GM19438 (cell line): ENCODE measurements at regions not wholly inside any gene's neighbourhood (a gene's known extent, or its start where the extent isn't known, plus 50 kb on each side); places are given as distances from the start of the nearest gene placed in this dataset.
A peak's percentile ranks its signal among the peaks of the same experiment; 100 is the strongest.

Experiments
- ATAC-seq: cut with Tn5 transposase; IDR thresholded peaks from one replicate; pipeline ENCODE4 v1.9.1; 2021; ENCODE audit warnings: low read depth; ENCODE audit not compliant: unreplicated experiment

DNA sequence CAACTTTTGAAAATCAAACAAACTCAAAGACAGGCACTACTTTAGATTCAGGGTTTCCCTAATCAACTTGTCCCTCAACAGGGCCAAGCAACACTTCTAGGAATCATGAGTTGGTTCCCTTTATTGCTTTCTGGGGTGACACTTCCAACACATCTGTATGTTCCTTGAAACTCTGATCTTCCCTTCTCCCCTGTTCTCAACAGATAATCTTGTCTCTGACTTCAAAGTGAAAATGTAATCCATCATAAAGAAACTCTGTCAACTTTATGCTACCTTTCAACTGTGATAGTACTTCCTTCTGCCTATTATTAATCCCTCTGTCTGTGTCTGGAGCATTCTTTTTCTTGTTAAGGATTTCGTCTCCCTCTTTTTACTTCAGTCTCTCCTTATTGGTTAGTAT is 250.1 kb upstream of the MEF2C start:
- no peak for ATAC-seq

DNA sequence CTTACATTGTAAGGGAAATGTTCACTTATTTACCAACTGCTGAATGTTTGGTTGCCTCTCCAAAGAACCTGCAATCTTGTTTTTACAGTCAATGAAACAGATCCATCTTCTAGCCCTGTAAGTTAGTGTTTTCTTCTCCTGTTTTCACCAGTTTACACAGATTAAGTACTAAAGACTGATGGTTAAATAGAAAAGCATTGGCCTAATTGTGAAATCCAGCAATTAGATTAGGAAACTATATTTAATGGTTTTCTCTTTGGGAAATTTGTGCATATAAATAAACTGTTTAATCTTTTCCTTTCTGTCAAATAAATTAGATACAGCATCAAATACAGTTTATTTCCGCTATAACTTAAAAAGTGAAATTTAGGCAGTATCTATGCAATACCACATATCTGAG is 247.9 kb upstream of the MEF2C start:
- ATAC-seq: no peak

DNA sequence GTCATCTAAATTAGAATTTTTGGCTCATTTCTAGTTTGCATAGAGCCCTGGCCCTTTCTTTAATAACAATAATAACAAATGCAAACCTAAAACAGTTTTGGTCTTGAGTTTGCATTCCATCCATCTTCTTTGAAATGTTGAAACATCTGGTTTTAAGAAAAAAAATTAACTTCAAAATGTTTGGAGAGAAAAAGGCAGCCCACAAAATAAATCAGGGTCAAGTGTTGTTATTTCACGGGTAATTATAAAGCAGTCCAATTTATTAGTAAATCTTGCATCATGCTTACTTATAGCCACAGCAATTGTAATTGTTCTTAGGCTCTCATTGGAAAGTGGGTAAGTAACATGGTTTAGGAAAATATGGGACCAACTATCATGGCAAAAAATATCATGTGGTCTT is 247.0 kb upstream of the MEF2C start:
- ATAC-seq: no peak

DNA sequence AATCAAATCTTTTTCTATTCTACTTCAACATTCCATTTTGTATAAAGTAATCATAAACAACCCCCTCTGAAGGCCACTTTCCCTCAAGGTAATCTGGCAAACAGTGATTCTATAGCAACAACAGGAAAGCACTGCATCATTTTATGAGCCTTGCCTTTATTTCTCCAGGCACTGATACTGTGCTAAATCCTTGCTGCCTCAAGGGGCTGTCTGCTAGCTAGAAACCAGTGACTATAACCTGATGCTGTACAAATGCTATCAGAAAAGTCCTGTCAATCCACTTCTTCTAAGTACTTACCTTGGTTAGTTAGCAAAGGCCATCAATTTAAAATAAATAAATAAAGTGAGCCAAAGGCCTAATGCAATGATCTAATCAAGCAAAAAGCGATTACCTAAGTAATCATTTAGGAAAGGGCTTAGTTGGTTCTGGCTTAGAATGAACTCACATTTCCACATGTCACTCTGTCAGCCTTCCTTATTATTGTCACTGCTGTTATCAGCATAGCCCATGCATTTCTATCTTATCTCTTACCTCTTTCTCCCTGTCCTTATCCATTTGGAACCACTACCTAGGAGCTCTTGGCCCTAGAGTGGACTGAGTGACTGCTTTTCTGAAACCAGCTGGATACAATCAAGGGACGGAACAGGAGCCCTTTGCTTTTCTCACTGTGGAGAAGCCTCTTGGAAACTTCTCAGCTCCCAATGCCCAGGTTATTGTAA is 246.1 kb upstream of the MEF2C start:
- no peak for ATAC-seq

DNA sequence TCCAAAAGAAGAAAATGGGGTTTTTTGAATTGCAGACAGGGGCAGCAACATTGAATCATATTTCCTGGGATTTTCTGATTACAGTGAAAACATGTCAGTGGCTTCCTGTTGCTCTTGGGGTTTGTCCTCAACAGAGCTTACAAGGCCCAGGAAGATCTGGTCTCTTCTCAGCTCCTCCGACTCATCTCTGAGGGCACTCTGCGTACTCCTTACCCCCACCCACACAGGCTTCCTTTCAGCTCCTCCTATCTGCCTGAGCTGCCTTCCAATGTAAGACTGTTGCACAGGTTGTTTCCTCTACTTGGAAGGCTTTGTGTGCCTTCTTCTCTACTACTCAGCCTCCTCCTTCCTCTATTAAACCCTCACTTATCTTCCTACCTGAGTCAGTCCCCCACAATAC is 245.1 kb upstream of the MEF2C start:
- no peak for ATAC-seq

DNA sequence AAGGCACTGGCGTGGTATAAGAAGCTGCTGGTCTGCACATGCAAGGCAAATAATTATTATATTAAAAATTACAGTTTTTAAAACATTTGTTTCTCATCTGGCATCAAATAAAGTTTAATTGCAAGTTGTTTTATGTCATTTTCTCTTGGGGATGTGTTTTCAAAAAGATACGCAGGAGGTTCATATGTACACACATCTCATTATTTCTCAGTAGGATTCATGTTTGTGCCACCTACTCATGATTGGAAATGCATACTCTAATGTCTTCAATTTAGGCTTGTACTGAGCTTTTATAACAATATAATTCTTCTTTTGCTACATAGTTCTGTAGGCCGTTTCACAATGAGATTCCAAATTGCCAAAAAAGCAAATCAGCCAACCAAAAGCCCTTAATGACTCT is 244.2 kb upstream of the MEF2C start:
- no peak for ATAC-seq

DNA sequence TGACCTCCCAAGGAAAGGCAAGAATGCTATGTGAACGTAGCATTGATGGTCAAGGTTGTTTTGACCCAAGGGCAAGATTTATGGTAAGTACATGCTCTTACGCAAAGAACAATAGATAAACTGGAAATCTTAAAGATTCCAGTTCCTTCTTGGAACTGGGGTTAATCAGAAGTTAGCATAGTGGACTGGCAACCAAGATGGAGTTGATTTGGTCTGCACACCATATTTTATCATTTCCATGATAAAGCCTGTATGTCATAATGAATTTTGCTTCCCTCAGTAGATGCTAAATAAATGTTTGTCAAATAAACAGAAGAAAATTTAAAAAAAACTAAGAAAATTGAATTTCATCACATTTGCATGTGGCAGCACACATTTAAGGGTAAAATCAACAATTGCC is 242.4 kb upstream of the MEF2C start:
- no peak for ATAC-seq

DNA sequence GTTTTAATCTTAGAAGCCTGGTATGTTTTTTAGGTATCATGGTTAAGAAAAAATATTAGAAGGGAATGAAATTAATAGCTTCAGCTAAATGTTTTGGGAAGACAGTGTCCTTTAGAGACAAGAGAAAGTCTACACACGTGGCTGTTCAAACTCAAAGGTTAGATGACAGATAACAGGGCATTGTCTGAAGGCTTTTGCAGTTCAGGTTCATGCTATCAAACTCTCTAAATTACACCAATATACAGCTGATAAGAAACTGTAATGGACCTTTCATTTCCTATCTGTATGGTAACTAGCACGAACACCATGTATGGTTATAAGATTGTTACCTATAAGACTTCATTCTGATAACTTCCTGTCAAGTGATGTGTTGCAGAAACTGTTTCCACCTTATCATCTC is 240.6 kb upstream of the MEF2C start:
- no peak for ATAC-seq

DNA sequence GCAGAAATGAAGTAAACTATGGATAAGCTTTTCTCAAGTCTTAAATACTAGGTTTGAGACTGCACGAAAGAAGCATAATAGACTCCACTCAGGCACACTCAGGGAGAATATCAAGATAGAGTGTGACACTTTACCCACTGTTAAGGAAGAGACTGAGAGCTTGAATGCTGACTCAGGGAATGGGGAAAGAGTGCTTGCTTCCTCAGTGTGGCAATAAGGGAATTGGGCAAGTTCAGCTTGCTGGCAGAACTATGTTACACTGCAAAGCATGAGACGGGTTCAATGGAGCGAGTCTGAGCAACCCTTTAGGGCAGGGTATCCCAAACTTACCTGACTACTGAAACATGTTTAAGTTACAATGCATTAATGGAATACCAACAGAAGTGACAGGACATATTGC is 237.7 kb upstream of the MEF2C start:
- no peak for ATAC-seq

DNA sequence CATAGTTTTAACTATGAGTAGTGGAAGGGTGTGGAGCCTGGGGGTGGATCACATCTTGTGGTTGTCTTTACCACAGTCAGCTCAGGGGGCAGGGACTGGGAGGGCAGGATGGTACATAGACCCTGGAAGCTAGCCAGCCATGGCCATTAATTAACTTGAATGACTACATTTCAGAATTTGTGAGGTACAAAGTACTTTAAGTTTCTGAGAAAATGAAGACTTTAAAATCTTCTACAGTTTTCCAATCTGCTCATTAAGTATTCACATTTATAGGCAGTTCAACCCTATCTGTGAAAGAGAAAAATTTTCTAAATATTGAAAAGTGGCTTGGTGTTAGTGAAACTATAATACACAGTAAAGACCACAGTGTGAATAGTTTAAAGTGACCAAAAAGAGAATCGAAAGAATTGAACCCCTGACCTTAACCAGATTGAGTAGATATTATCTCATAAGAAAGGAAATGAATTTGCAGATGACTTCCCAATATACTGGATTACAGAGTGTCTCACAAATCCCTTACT is 234.2 kb upstream of the MEF2C start:
- peak; percentile 95 for ATAC-seq

DNA sequence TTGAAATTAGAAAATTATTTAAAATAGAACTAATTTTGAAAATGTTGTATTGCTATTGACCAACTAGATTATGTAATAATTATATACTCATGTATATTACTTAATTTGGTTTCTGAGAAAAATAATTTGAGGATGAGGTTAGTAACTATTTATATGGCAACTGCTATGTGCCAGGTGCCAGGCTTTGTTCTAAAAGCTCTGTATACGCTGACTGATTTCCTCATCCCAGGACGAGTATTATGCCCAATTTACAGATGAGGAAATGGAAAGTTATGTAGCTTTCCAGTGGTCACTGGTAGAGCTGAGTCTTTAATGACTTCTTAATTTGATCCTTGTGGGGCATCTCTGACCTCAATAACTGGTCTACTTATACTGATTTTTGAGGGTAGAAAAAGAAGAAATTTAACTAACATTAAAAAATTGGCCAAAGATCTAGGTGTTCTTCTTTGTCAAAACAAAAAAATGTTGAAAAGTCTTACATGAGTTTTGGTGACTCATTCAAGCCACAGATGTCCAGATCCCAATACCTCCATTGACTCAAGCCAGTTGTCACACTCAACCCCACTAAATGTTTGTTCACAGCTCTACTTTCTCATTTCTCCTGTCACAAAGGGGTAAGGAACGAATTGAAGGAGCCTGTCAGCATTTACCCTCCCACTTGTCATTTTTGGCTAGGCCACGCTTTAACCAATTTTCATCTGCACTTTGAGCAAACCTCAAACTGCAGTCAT is 228.1 kb upstream of the MEF2C start:
- ATAC-seq: no peak

DNA sequence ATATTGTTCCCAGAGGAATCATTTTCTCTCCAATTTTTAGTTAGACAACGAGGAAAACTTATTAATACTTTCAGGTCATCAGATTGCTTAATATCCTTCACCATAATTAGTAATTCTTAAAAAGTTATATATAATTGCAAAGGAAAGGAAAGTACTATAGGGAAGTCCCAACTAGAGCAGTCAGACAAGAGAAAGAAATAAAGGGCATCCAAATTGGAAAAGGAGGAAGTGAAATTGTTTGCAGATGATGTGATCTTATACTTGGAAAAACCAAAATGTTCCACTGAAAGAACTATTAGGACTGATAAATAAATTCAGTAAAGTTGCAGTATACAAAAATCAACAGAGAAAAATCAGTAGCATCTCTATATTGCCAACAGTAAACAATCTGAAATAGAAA is 223.5 kb upstream of the MEF2C start:
- no peak for ATAC-seq

DNA sequence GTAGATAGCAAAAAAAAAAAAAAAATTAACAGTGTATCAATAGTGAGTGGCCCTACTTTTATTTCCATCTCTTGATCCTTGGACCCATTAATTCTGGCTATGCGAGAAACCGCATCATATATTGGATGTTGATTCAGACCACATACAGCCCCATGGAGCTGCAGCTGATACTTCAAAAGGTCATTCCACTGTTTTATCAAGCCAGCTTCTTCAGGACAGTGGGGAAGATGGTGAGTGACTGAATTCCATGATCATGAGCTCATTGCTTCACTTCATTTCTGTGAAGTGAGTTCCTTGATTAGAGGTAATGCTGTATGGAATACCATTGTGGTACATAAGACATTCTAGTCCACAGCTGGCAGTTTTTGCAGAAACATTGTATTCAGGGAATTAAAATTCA is 222.9 kb upstream of the MEF2C start:
- no peak for ATAC-seq

DNA sequence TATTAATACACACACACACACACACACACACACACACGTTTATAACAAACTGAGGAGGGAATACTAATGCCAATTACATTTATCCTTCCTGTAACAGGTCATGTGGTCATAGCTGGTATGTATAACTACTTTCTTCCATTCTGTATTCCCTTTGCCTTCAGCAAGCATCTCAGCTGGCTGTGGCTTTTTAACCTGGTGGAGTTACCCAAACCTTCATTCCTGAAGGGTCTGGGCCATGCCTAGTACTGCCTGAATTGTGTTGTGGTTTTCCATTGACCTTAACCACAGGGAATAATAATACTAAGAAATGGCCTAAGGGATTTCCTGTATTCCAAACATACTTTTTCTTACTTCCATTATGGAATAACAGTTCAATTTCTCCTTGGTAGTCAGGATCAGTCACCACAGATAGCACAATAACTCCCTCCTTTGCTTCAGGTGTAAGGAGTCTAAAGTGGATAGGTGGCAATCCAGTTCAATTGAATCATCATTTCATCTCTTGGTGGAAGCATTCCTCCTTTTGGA is 222.2 kb upstream of the MEF2C start:
- ATAC-seq: no peak

DNA sequence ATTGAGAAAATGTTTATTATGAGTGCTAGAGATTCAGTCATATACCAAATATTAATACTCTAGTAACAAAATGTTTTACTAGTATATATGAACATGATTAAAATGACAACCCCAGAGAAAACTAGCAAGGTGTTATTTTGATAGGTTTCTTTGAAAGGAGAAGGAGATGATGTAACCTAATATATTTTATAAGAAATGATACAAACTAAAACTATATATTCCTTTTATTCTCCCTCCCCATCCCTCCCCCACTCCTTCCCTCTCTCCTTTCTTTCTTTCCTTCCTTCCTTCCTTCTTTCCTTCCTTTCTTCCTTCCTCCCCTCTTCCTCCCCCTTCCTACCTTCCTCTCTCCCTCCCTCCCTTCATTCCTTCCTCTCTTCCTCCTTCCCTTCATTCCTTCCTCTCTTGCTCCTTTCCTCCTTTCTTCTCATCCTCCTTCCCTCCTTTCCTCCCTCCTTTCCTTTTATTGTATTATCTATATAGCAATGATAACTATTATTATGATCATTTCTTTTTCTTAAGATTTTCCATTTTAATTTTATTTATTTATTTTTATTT is 215.3 kb upstream of the MEF2C start:
- no peak for ATAC-seq

DNA sequence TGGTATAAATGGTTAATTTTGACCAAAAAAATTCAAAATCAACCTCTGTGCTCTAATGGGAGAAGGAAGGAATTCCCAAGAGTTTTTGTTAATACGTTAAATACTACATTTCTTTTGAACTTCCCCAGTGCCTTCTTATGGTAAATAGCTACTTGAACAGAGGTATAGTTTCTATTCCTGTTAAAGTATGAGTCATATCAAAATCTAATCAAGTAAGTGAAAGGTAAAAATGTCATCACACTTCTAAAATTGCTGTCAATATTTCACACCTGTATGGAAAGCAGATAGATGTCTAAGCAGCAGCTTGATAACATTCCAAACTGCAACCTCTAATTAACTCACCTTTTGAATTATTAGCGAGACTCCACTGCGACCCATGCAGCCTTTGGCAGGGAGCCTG is 214.1 kb upstream of the MEF2C start:
- ATAC-seq: no peak

DNA sequence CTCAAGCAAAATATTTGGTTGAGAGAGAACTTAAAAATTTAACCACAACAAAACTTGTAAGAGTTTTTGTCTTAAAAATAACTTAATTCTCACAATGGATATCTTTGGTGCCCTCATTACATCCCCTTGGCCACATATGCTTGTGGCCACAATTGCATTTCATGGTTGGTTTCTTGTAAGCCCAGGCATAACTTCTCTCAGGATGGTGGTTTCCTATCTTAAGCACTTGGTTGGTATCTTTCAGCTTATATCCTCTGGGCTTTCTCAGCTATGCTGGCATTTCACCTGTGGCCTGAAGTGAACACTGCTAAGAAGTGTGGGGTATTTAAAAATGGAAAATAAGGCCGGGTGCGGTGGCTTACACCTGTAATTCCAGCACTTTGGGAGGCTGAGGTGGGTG is 212.4 kb upstream of the MEF2C start:
- ATAC-seq: no peak

DNA sequence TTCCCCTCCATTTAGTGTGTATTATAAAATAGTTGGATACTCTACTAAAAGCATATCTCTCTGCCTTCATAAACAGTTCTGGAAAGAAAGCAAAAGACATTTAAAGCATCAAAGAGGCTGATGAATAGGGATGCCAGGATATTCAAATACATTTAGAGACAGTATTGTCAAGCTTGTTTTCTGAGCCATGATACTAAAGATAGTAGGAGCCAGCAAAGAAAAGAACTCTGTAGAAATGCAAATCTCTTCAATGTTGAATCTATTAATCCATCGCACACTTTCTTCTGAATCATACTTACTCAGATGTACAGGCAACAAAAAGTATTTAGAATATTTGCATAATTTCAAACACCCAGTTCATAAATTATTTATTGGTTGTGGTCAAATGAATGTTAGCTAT is 207.1 kb upstream of the MEF2C start:
- no peak for ATAC-seq

DNA sequence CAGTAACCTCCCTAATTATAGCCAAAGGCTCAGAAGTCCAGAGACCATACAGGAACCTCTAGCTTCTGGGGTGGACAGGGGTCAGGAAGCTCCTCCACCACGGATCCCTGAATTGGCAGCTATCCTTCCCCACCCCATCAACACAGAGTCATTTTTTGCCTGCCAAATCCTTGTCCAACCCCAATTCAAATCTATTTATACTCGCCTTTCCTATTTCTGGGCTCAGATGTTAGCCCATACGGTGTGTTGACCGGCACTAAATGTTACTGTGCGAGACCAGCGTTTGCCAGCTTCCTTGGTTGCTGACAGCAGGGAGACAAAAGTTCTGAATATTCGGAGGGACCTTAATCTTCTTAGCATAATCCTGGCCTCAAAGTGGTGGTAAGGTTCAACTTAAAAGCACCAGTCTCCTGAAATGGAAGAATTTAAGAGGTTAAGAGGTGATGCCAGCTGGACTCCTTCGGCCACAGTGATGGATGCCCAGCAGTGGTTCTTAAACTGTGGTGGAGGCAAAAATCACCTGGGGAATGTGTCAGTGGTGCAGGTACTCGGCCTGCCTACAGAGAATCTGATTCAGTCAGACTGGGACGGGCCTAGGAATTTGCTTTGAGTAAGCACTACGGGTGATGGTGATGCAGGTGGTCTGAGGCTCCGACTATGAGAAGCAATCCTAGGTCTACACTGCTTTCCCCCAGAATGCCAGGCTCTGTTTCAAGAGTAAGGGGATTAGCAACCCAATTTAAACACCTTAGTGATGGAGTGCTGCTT is 204.8 kb upstream of the MEF2C start:
- no peak for ATAC-seq

DNA sequence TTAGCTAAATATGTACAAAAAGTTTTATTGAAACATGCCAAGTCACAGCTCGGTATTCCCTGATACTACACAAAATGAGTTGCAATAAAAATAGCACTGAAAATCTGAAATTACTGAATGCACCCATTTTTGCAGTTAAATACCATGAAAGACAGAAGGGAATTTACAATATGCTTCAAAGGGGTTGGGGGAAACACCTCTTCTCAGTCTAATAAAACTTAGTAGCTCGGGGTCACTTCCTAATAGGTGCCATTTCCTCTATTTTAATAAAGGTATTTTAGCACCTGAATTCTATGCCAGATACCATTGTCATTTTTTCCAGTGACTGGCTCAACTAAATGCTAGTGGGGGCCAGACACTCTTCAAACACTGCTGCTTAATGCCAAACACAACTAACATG is 204.1 kb upstream of the MEF2C start:
- no peak for ATAC-seq
